GM19023 (cell line): ENCODE measurements at regions not wholly inside any gene's neighbourhood (a gene's known extent, or its start where the extent isn't known, plus 50 kb on each side); places are given as distances from the start of the nearest gene placed in this dataset.
"Not testable (repeated sequence)": the region's sequence is repeated elsewhere in the genome, so short reads cannot be mapped to it uniquely, and the experiment has no call there.

Source experiments
- ATAC-seq: cut with Tn5 transposase; IDR thresholded peaks from one replicate; pipeline ENCODE4 v1.9.1; 2021; ENCODE audit warnings: mild to moderate bottlenecking, moderate library complexity; ENCODE audit not compliant: unreplicated experiment

GRCh38 chr3:17812328-17812727 is 69.9 kb upstream of the TBC1D5 start:
- not testable (repeated sequence) for ATAC-seq

GRCh38 chr3:17811646-17812045 is 69.2 kb upstream of the TBC1D5 start:
- ATAC-seq = no peak

GRCh38 chr3:17810759-17811158 is 68.3 kb upstream of the TBC1D5 start:
- ATAC-seq = no peak

- no peak for ATAC-seq
Observed at GRCh38 chr3:17808994-17809393, 66.6 kb upstream of the TBC1D5 start.

GRCh38 chr3:17806876-17807275 is 64.4 kb upstream of the TBC1D5 start:
- no peak for ATAC-seq

GRCh38 chr3:17806201-17806600 is 63.8 kb upstream of the TBC1D5 start:
- no peak for ATAC-seq

GRCh38 chr3:17805461-17805940 is 63.1 kb upstream of the TBC1D5 start:
- ATAC-seq = no peak

- ATAC-seq = no peak
Observed at GRCh38 chr3:17802950-17803349, 60.5 kb upstream of the TBC1D5 start.

- ATAC-seq = no peak
Observed at GRCh38 chr3:17801131-17801530, 58.7 kb upstream of the TBC1D5 start.

GRCh38 chr3:17800232-17800631 is 57.8 kb upstream of the TBC1D5 start:
- ATAC-seq = no peak

GRCh38 chr3:17799312-17799711 is 56.9 kb upstream of the TBC1D5 start:
- ATAC-seq = no peak

GRCh38 chr3:17798000-17798399 is 55.6 kb upstream of the TBC1D5 start:
- no peak for ATAC-seq

- ATAC-seq = no peak
Observed at GRCh38 chr3:17795711-17796110, 53.3 kb upstream of the TBC1D5 start.

GRCh38 chr3:17795280-17795679 is 52.8 kb upstream of the TBC1D5 start:
- ATAC-seq = no peak

GRCh38 chr3:17793542-17794195 is 51.2 kb upstream of the TBC1D5 start:
- ATAC-seq = no peak
